Testis (tissue), 2 donors: ENCODE measurements at regions not wholly inside any gene's neighbourhood (a gene's known extent, or its start where the extent isn't known, plus 50 kb on each side); places are given as distances from the start of the nearest gene placed in this dataset.

Experiments
- POLR2A ChIP-seq: fragments of 450-650 bp; IDR thresholded peaks from one replicate; pipeline ENCODE4 v1.6.1; 2017; ENCODE audit warnings: antibody characterized with exemption, mild to moderate bottlenecking, moderate library complexity
- TF ChIP-seq, protein P1 (sequence below), 3 experiments: fragments of 450-650 bp in 2 of 3; fragments of 200-600 bp in 1 of 3; sonication (generic) in 1 of 3; IDR thresholded peaks; one replicate each; pipeline ENCODE4 v1.5.1; 2016 to 2019; ENCODE audit warnings: antibody characterized with exemption in 3 of 3, mild to moderate bottlenecking in 2 of 3, moderate library complexity in 1 of 3

- no peak for TF ChIP-seq POLR2A
- TF ChIP-seq, protein P1, sequence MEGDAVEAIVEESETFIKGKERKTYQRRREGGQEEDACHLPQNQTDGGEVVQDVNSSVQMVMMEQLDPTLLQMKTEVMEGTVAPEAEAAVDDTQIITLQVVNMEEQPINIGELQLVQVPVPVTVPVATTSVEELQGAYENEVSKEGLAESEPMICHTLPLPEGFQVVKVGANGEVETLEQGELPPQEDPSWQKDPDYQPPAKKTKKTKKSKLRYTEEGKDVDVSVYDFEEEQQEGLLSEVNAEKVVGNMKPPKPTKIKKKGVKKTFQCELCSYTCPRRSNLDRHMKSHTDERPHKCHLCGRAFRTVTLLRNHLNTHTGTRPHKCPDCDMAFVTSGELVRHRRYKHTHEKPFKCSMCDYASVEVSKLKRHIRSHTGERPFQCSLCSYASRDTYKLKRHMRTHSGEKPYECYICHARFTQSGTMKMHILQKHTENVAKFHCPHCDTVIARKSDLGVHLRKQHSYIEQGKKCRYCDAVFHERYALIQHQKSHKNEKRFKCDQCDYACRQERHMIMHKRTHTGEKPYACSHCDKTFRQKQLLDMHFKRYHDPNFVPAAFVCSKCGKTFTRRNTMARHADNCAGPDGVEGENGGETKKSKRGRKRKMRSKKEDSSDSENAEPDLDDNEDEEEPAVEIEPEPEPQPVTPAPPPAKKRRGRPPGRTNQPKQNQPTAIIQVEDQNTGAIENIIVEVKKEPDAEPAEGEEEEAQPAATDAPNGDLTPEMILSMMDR (IDR thresholded peaks at IDR 0.05) = no peak
Measured at GRCh38 chr3:124306665-124307064, 314.7 kb upstream of the ROPN1 start.
